Mammary epithelial cell (primary cell): ENCODE measurements at regions not wholly inside any gene's neighbourhood (a gene's known extent, or its start where the extent isn't known, plus 50 kb on each side); places are given as distances from the start of the nearest gene placed in this dataset.

Experiments used
- CTCF ChIP-seq, 2 donors: IDR thresholded peaks in 1 of 2; conservative IDR thresholded peaks in 1 of 2; 2 replicates each; pipeline ENCODE4 v1.5.1; 2011 to 2012; ENCODE audit warnings: inconsistent platforms in 2 of 2, low read length in 2 of 2, mild to moderate bottlenecking in 2 of 2, control low read depth in 1 of 2, low read depth in 1 of 2; ENCODE audit not compliant: insufficient read depth in 1 of 2; ENCODE audit errors: extremely low read depth in 1 of 2
- EZH2 ChIP-seq: IDR thresholded peaks from 2 replicates; pipeline ENCODE4 v1.6.1; 2012; ENCODE audit warnings: low read length, inconsistent platforms, borderline replicate concordance

- TF ChIP-seq CTCF (conservative IDR thresholded peaks at IDR 0.05 in 1 of 2, IDR thresholded peaks at IDR 0.05 in 1 of 2; ENCODE audit: extremely low read depth in 1 of 2, insufficient read depth in 1 of 2, low read depth in 1 of 2, low read length in 2 of 2) (no peak), EZH2 (no peak)
These were observed 802.6 kb downstream of the PLA2G4A start for GRCh38 chr1:187631381-187631675.
